ENCODE measurements at regions not wholly inside any gene's neighbourhood (a gene's known extent, or its start where the extent isn't known, plus 50 kb on each side); places are given as distances from the start of the nearest gene placed in this dataset.

- TF ChIP-seq CTCF (IDR thresholded peaks at IDR 0.05) = no peak
- no peak for TF ChIP-seq POLR2AphosphoS5 (IDR thresholded peaks at IDR 0.05)
- TF ChIP-seq POLR2A (IDR thresholded peaks at IDR 0.05) = no peak
These were observed 105.6 kb upstream of the RNF32 start for GRCh38 chr7:156534925-156535324.
